LNCaP clone FGC (cell line): ENCODE measurements at regions not wholly inside any gene's neighbourhood (a gene's known extent, or its start where the extent isn't known, plus 50 kb on each side); places are given as distances from the start of the nearest gene placed in this dataset.

Experiments used
- DNase-seq: peaks from one replicate; pipeline ENCODE4 v3.0.0-alpha.2; 2011; ENCODE audit warnings: low read depth
- H3K4me3 ChIP-seq: 2 replicates; pipeline ENCODE4 v1.5.1; 2011; ENCODE audit warnings: mild to moderate bottlenecking, low read depth, low read length, control low read depth
- TF ChIP-seq, protein P1 (sequence below): IDR thresholded peaks from 2 replicates; pipeline ENCODE4 v1.5.1; 2012; ENCODE audit warnings: mild to moderate bottlenecking; ENCODE audit not compliant: control insufficient read depth, insufficient read depth; ENCODE audit errors: extremely low read depth

DNA sequence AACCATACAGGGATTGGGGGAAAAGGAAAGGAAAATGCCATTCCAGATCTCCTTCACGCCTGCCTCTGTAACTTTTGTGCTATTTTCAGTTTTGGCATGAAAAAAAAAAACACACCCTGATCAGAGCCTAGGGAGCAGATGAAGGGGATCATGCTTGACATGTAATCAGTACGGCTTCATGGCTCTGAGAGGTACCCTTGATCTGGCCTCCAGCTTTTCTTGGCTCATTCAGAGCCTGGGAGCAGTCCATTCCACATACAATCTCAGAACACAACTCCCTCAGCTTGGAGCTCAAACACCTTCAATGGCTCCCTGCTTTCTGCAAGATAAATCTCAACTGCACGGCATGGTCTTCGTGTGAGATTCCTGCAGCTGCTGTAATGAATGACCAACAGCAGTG is 422.8 kb upstream of the ZMIZ1 start:
- H3K4me3 ChIP-seq, result no peak overlapping the region
- no peak for DNase-seq
- TF ChIP-seq, protein P1, sequence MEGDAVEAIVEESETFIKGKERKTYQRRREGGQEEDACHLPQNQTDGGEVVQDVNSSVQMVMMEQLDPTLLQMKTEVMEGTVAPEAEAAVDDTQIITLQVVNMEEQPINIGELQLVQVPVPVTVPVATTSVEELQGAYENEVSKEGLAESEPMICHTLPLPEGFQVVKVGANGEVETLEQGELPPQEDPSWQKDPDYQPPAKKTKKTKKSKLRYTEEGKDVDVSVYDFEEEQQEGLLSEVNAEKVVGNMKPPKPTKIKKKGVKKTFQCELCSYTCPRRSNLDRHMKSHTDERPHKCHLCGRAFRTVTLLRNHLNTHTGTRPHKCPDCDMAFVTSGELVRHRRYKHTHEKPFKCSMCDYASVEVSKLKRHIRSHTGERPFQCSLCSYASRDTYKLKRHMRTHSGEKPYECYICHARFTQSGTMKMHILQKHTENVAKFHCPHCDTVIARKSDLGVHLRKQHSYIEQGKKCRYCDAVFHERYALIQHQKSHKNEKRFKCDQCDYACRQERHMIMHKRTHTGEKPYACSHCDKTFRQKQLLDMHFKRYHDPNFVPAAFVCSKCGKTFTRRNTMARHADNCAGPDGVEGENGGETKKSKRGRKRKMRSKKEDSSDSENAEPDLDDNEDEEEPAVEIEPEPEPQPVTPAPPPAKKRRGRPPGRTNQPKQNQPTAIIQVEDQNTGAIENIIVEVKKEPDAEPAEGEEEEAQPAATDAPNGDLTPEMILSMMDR, result no peak

GRCh38 chr10:78648256-78648860 is 420.4 kb upstream of the ZMIZ1 start:
- no peak for DNase-seq
- H3K4me3 ChIP-seq, result no peak overlapping the region
- TF ChIP-seq, protein P1, result no peak

DNA sequence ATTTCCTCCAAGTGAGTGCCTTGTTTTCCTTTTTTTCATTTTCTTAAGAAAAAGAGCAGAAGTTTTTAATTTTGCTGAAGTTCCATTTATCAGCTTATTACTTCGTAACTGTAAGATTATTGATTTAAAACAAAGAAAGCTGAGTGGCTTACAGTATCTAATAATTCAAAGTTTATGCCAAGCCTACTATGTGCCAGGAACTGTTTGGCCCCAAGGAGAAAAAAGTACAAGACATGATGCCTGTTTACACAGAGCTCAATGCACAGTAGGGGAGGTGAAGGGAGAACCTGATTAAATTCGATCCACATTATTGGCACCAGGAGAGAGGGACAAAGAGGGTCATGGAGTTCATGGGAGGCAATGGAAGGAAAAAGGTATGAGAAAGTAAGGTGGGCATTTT is 419.3 kb upstream of the ZMIZ1 start:
- peak; percentile 15 for DNase-seq
- no peak overlapping the region for H3K4me3 ChIP-seq
- TF ChIP-seq, protein P1, result no peak

DNA sequence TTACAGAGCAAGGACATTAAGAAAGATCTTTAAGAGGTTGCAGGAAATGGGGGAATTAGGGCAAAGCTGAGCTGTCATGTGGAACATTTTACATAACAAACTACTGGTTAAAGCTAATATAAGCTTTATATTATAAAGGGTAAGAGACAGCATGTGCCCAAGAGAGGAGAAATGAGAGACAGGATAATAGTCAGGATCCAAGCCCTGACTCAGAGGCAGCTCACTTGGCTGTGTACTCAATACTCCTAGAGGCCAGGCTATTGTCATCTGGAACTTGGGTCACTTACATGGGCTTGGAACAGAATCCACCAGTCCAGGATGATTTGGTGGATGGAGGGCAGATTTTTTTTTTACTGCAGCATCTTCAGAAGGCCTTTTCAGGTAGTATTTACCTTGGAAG is 418.6 kb upstream of the ZMIZ1 start:
- no peak overlapping the region for H3K4me3 ChIP-seq
- TF ChIP-seq, protein P1, result no peak
- DNase-seq, result no peak

DNA sequence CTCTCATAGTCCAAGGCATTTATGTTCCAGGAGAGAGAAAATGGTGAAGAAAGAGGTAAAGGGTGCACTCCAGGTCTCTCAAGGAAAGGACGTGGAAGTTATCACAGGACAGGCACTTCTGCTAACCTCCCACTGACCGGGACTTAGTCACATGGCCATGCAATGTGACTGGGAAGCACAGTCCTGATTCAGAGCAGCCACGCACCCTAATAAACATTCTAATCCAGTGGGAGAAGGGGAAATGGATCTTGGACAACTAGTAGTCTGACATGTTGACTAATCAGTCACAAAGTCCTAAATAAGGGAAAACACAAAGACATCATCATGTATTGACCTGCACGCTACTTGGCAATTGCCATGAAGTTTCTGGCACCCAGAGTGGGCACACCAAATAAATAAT is 417.5 kb upstream of the ZMIZ1 start:
- TF ChIP-seq, protein P1, result no peak
- no peak for DNase-seq

DNA sequence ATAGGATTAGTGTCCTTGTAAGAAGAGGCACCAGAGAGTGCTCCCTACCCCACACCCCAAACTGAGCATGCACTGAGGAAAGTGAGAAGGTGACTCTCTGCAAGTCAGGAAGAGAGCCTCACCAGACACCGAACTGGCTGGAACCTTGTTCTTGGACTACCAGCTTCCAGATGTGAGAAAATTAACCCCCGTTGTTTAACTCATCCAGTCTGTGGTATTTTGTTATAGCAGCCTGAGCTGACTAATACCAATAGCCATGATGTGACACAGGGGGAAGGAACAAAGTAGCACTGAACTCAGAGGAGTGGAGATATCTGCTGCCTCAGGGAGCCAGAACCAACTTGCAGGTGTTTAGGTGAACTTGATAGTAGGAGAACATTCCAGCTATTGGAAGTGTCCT is 415.2 kb upstream of the ZMIZ1 start:
- no peak for DNase-seq
- TF ChIP-seq, protein P1, result no peak
- H3K4me3 ChIP-seq, result no peak overlapping the region

More for the DNA sequence above, 417.5 kb upstream of the ZMIZ1 start:
- H3K4me3 ChIP-seq, result no peak overlapping the region

DNA sequence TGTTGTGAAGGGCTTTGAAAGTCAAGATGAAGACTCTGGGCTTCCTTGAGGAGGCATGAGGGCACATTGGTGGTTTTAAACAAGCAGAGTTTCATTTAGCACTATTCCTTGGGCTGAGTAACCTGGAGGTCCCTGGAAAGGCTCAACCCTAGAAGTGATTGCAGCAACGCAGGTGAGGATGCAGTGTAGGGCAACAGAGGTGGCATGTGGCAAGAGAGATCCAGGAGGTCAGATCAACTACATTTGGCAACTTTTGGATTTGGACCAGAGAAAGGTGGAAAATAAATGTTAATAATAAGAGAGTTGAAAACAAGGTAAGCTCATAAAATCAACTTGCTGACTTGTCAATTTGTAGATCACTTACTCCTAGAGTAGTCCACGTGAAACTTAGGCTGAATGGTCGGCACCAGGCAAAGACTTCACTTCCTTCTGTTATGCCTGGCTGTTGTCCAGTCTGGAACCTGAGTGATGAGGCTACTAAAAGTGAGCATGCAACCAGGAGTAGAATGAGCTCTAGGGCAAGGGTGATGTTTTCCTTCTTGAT is 414.6 kb upstream of the ZMIZ1 start:
- TF ChIP-seq, protein P1, result no peak
- no peak overlapping the region for H3K4me3 ChIP-seq
- no peak for DNase-seq
